NOMO-1 treated with DMSO at 0.1 percent for 48 hours (cell line): ENCODE measurements at regions not wholly inside any gene's neighbourhood (a gene's known extent, or its start where the extent isn't known, plus 50 kb on each side); places are given as distances from the start of the nearest gene placed in this dataset.
"Not testable (repeated sequence)": the region's sequence is repeated elsewhere in the genome, so short reads cannot be mapped to it uniquely, and the experiment has no call there.

Experiments
- DNase-seq: peaks from one replicate; lab custom pipeline; 2025; ENCODE audit not compliant: unreplicated experiment; lab: John Stamatoyannopoulos, UW

DNA sequence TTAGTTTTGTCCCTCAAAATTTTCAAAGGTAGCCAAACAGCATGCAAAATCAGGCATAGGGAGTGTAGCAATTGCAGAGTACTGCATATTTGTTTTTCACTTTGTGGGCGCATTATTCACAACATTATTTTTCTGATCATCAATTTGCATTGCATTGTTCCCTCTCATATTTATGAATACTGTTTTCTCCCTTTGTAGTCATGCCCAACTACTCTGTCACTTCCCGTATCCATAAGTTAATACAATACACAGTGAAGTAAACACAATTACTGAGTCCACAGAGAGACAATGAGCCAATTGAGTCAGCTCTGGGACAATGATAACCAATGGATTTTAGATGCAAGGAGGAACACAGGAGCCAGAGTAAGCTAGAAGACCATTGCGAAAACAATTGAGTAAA is 944.0 kb upstream of the ADGRL4 start:
- DNase-seq: no peak

DNA sequence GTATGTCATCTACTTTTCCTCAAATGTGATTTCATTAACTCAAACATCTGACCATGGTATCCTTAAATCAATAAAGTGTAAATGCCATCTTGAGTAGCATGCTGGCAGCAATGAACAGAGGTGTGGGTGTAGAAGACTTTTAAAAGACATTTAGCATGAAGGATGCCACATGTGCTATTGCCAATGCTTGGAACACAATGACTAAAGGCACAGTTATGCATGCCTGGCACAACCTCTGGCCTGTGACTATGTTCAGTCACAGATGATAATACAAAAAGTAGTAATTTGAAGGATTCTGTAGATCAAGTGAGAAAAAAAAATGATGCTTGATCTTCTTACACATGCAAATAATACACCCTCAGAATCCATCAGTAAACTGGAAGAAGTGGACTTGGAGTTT is 938.9 kb upstream of the ADGRL4 start:
- no peak for DNase-seq

DNA sequence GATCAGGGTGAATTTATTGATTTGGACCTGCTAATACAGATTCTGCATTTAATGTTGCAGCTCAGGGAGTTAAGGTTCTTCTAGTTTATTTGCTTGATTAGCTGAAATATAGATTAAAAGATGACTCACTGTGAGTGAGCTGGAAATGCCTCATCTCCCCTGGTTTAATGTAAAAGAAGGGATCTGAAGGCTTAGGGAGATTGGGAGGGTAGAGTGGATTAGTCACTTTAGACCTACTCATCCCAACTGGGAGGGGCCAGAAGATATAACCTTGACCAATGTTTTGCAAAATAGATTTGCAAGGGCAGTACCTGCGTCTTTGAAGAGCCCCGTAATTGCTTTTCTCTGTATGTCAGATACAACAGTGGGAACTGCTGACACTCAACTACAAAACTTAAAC is 922.8 kb upstream of the ADGRL4 start:
- no peak for DNase-seq

DNA sequence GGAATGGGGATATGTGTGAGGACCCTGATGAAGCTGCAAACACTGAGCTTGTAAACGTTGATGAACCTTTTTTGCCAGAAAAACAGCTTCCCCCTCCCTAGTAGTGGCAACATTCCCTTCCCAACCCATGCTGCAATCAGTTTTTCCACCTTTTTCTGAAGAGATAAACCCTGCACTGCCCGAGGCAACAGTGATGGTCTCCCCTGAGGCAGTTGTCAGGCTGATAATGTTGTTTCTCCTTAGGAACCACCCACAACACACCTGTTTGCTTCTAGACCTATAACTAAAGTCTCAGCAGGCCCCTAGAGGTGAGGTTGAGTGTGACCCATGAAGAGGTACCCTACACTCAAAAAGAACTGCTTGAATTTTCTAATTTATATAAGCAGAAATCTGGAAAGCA is 922.4 kb upstream of the ADGRL4 start:
- no peak for DNase-seq

DNA sequence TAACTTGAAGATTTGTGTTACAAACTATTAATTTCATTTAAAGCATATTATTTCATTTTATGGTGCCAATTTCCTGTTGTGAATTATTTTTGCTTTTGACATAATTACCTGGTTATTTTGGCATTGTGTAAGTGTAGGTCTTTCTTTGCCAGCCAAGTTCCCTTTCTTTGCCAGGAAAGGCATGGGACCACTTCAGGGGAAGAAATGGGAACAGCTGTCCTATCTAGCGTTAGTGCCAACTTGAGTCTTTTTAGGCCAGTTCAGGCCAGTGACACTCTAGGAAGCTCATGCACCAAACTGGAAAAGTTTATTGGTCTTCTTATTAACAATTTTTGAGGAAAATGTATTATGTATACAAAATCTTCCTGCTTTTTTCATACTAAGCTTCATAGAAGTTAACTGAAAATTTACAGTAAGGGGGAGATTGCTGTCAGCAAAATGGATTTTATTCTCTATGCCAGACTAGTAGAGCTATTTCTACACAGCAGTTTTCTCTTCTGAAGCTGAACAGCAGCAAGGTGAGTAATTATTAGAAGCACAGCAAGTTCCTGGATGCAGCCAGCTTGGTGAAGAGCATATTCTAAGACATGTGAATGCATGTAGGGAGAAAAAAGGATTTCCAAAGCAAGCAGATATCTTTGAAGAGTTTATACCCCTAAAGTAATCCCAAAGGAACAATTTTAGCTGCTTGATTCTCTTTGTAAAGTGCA is 914.6 kb upstream of the ADGRL4 start:
- DNase-seq: no peak

DNA sequence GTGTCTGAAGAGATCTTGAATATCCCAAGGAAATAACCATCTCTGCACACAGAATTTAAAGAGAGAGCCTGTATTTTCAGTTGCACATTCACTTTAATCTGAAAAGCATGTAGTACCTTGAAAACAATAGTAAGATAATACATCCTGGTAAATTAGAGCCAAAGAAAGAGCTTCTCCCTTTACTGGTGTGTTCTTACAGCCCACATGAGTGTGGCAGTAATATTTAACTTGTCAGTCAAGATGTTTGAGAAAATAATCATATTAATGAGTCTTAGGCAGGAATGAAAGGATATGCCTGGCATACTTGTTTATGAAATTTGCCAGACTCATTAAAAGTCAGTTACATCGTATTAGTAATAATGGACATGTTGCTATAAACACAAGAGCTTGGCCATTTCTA is 908.4 kb upstream of the ADGRL4 start:
- DNase-seq: no peak

DNA sequence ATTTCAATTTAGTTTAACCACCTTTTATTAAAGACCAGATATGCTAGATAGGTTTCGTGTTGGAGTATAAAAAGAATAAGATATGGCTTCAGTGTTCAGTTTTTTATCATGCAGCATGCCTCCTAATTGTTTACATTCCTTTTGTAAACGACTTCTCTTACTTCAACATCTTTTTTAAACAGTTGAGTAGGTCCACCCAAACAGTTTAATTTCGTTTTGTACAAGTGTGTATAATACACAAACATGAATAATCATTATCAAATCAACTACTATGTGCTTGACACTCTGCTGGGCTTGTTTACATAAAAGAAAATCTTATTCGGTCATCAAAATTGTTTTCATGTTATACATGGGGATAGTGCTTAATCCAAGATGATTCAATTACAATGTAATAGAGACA is 906.3 kb upstream of the ADGRL4 start:
- no peak for DNase-seq

DNA sequence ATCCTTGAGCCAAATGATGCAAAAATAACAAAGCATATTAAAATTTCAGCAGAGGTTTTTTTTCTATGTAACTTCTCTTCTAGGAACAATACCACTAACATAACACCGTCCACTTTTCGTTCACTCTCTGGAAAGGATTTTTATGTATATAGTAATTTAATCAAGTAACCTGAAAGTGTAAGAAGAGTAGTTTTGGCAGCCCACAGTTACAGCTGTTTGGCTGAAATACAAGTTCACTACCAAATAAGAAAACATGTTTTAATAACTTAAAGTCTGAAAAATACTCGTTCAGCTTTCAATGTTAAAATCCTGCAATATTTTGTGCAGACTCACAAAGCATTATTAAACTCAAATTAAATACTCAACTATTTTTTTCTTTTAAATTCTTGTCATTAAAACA is 896.8 kb upstream of the ADGRL4 start:
- no peak for DNase-seq

DNA sequence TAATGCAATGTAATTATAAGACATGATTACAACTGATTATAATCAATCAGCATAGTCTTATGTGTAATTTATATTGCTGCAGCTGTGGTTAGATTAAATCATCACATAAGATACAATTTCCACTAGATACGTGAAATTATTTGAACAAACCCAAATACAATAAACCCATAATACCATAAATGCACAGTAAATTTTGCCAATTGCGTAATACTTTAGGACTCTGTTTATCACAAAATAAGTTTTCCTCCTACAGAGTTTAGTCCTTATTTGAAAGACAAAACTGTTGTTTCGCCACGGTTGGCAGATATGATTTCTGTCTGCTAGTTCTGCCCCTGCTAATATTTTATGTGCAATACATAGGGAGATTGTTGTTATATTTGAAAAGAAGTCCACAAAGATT is 895.9 kb upstream of the ADGRL4 start:
- no peak for DNase-seq

DNA sequence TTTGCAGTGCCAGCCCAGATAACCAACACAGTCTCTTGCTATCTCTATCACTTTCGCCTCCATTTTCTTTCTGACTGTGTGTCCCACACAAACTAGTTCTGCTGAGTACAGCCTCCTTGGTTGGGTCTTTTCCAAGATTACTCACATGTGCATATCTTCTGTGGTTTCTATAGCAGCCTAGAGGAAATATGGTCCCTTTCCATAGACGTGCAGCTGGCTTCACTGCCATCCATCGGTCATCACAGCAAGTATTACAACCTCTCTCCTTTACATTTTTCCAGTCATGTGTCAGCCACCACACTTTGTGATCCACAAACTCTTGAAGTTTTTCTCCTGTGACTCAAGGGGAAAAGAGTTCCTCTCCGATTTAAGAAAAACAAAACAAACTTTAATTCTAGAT is 893.4 kb upstream of the ADGRL4 start:
- no peak for DNase-seq

DNA sequence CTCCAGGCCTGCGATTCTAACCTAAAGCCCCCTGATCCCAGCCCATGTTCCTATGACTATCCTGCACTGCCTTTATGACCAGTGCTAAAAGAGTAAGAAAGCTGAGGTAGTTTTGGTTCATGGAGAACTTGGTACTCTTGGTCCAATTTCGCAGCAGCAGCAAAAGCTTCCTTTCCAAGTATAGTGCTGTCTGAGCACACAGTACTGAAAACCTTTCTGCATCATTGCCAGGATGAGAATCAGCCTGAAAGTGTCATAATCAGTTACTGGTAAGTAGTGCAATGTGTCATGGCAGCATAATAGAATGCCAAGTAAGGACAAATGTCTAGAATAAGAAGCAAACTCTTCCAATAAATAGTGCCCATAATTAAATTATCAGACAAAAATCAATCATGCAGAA is 889.6 kb upstream of the ADGRL4 start:
- no peak for DNase-seq

DNA sequence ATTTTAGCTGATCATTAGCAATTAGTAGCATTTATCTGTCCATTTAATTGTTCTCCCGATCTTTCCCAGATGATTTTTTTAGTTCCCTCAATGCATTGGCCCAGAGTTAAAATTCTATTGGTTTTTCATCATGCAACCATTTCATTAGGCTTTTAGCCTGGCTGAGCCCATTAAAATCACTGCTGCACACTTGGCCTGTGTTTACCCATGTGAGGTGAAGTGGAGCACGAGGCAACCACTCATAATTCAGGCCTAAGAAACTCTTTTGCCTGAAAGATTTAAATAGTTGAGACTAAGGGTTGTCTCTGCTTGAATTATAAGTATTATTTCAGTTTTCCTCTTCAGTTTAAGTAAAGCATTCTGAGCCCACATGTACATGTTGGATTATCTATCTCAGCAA is 889.0 kb upstream of the ADGRL4 start:
- no peak for DNase-seq

DNA sequence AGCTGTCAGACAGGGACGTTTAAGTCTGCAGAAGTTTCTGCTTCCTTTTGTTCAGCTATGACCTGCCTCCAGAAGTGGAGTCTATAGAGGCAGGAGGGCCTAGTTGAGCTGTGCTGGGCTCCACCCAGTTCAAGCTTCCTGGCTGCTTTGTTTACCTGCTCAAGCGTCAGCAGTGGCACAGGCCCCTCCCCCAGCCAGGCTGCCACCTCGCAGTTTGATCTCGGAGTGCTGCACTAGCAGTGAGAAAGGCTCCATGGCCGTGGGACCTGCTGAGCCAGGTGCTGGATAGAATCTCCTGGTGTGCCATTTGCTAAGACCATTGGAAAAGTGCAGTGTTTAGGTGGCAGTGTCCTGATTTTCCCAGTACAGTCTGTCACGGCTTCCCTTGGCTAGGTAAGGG is 887.6 kb upstream of the ADGRL4 start:
- DNase-seq: not testable (repeated sequence)

DNA sequence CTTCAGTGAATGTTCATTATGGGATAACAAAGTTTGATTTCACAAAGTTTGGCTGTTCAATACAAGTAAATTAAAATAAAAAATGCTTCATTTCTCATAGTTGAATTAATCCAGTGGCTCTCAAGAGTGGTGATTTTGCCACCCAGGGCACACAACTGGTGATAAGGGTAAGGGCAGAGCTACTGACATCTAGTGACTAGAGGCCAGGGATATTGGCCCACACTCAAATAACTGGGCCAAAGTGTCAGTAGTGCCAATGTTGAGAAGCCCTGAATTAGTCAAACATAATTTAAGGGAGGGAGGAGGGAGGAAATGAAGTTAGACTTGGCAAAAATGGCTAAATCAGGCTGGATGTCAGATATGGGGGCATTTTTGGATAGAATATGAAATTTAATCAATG is 880.5 kb upstream of the ADGRL4 start:
- DNase-seq: no peak

DNA sequence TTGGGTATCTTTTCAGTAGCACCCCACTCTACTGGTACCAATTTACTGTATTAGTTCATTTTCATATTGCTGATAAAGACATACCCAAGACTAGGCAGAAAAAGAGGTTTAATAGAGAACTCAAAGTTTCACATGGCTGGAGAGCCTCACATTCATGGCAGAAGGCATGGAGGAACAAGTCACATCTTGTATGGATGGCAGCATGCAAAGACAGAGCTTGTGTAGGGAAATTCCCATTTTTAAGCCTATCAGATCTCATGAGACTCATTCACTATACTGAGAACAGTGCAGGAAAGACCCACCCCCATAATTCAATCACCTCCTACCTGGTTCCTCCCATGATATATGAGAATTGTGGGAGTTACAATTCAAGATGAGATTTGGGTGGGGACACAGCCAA is 878.6 kb upstream of the ADGRL4 start:
- no peak for DNase-seq

DNA sequence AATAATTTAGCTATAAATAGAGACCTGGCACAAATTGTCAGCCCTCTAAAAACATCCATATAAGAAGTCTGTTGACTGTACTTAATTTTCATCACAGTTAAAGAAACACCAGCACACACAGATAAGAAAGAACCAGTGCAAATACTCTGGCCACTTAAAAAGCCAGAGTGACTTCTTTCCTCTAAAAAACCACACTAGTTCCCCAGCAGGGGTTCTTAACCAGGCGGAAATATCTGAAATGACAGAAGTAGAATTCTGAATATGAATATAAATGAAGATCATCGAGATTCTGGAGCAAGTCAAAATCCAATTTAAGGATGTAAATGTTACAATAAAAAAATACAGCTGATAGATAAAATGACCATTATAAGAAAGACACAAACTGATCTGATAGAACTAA is 870.6 kb upstream of the ADGRL4 start:
- DNase-seq: no peak

DNA sequence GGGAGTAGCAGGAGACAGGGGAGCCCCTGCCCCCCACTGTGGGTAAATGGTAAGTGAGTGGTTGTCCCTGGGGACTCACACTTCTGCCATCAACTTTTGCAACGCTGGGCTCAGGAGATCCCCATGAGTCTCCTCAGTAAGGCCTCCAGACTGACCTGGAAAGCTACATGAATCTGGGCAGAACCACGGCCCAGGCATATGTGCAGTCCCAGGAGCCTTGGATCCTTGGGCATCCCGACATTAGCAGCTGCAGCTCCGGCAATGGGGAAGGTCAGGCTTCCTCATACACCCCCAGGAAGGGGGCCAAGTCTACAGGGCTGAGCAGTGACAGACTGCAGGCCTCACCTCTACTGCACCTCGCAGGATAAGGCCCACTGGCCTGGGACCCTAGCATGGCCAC is 868.7 kb upstream of the ADGRL4 start:
- DNase-seq: no peak

DNA sequence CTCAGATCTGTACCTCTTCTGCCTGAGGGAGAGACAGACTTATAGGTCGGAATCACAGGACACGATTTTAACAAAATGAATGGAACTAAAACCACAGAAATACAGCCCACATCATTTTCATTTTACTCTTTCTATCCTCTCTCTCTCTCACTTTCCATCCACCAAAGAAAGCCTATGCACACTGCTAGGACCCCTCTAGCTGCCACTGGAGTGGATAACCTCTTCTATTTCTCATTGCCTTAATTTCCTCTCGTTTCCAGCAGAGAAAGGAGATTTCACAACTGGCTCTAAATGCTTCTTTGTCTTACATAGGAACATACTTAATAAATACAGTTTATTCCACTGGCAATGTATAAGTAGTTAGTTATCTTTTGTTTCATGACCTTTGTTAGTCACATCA is 867.8 kb upstream of the ADGRL4 start:
- no peak for DNase-seq

DNA sequence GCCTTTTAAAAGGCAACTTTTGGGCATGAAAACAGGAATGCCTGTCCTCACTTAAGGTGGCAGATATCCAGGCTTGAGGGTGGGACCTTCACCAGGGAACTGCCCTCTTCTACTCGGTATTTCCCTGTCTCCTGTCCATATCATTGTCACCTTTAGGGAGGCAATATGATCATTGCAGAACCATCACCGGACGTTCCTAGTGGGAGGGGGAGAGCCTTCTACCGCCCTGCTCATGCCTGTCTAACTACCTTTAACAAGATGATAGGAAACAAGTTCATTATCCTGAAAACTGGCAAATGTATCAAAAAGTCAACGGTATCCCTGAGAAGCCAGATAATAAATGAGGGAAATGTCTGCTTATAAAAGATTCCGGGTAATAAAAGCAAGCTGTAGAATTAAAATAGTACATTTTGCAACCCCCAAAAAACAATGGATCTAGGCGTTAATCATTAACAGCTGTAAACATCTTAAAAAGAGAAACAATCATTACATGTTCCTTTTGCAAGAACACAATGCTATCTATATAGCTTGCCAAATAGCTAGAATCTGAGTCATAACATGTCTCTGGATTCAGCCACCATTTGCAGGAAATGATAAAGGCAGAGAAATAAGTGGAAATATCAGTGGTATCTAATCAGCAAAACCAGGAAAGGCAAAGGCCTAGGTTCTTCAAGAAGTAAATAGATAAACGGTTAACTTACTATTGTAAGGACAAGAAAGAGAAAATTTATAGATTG is 852.9 kb upstream of the ADGRL4 start:
- DNase-seq: no peak

DNA sequence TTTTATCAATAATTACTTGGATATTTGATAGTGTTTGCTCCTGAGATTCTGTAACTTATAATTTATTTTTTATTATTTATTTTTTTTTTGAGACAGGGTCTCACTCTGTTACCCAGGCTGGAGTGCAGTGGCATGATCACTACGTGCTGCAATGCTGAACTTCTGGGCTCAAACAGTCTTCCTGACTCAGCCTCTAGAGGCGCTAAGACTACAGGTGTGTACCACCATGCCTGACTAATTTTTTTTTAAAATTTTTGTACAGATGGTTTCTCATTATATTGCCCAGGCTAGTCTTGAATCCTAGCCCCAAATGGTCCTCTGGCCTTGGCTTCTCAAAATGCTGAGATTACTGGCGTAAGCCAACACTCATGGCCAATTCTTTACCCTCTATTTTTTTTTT is 845.5 kb upstream of the ADGRL4 start:
- no peak for DNase-seq

DNA sequence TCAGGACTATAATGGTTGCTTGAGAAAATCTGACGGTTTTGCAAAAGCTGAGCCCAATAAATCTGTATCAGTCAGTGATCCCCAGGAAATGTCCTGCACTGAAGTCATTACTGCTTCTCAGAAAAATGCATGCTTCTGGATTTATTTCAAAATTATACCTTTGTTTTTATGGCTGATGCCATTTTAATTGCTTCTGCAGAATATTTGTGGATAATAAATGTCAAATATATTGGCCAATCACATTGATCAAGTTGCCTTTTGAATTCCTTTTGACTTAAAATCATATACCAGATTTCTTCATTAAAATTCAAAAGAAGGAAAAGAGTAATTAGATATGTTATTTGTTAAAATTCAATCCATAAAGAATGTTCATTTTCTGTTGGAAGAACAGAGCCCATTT is 842.9 kb upstream of the ADGRL4 start:
- DNase-seq: no peak

DNA sequence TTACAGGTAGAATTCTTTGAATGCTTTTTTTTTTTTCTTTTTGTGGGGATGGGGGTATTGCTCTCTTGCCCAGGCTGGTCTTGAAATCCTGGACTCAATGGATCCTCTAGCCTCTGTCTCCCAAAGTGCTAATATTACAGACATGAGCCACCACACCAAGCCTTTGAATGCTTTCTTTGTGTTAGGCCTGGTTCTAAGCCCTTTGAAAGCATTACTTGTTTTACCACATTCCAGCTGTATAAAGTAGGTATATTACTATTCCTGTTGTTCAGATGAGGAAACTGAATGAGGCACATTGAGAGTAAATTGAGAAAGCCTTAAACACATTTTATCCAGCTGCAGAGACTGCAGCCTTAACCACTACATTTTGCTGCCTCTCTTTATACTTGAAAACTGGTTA is 841.8 kb upstream of the ADGRL4 start:
- no peak for DNase-seq

DNA sequence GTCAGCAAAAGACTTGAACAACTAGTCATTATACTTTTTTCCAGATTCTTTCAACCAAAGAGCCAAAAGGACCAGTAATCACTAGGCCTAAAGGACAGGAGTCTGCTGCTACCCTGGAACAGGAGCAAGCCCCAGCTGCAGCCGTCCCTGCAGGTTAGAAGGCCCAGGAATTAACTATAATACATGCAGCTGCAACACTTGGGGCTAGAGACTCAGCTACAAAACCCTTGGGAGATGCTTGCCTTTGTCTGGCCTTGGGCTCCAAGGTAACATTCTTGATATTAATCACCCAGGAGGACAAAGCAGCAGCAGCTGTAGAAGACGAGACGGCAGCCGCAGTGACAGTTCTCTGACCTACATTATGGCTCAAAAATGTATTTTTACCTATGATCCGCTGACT is 841.2 kb upstream of the ADGRL4 start:
- no peak for DNase-seq
